ENCODE measurements at regions not wholly inside any gene's neighbourhood (a gene's known extent, or its start where the extent isn't known, plus 50 kb on each side); places are given as distances from the start of the nearest gene placed in this dataset.

DNA sequence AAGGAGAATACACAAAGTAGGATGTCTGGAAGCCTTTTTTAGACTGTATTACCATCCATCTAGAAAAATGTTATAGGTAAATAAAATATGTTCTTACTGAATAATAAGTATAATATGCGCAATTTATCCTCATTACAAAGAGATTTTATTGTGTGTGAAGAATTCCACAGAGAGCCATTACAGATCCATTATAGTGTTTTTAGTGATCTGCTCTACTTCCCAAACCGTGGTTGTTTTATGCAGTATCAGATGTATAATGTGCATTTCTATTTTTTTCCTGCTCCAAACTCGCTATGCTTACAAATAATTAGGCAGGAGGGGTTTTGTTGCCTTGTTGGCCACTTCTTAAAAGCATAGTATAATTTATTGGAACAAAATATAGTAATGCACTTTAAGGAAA is 447.8 kb downstream of the USP25 start:
- DNase-seq (ENCODE audit: low read depth in 2 of 2) = no peak

DNA sequence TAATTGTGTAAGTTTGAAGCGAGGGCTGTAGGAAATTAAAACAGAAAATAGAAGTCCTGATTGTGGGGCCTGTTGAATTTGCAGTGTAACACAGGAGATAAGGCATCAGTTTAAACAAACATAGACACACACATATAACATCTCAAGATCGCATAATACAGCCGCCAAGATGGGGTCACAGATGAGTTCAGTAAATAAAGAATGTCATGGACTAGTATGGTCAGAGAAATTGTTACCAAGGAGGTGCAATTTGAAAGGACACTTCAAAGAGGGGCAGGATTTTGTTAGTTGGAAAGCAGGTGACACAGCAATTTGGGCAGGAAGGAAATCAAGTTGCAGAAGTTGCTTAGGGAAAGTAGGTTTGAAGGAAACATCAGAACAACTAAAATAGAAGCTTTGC is 450.0 kb downstream of the USP25 start:
- no peak for DNase-seq (ENCODE audit: low read depth in 2 of 2)

DNA sequence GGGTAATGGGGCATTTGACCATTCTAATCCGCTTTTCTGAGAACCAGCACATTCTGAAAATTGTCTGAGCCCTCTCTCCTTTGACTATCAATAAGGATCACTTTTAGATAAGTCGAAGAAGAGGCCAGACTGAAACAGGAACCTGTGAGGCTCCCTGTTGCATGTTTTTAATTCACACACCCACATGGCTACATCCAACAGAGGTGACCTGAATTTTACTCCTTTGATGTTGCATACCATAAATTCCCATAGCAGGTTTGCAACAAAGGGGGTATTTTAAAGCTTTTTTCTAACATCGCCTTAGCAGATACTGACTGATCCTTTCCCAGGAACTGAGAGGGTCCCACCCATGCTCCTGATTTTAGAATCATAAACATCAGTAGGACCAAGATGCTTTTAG is 450.8 kb downstream of the USP25 start:
- no peak for DNase-seq (ENCODE audit: low read depth in 2 of 2)

DNA sequence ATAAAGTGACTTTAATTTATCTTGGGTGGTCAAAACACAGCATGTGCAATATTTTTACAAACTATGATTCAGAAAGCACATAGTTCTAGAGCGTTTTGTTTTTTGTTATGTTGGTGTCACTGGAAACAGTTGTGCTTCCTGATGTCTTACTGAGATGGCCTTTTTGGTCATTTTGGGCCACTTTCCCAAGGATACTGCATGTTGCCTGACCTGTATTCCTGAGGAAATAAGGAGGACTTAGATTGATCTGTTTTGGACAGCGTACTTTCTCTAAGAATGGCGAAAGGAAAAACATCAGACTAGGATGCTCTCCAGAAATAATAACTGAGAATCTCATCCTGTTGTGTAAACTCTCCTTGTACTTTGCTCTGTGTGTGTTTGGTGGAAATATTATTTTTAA is 451.2 kb downstream of the USP25 start:
- DNase-seq (ENCODE audit: low read depth in 2 of 2) = no peak

DNA sequence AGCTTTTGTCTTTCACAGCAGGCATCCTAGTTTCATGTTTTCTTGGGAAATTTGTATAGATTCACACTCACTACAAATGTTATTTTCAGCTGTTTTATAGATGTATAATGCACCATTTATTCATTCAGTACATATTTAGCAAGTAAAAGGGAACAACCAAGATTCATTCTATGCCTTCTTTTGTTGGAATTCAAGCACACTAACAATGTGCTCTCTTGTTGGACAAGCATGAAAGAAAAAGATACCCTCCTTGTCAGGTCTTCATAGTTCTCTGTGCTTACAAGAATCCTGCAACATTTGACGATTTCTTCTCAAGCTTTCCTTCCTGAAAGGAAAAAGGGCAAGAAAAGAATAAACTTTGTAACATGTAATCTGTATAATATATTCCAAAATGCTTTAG is 456.0 kb downstream of the USP25 start:
- no peak for DNase-seq (ENCODE audit: low read depth in 2 of 2)

DNA sequence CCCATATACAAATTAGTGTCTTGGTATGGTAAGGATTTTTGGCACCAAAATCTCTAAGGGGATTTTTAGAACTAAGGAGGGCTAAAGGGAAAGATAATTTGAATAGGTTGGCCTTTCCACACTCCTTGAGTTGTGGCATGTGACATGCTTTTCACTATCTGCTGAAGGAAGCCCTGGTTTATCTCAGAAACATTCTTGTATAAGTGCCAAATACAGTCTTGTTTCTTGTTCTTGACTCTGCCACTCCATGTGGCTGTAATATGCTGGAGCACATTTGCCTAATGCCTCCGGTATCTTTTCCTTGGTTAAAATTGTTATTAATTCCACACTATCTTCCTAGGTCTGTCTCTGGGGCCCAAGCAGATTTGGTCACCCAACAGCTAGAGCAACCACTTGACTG is 457.0 kb downstream of the USP25 start:
- DNase-seq (ENCODE audit: low read depth in 2 of 2) = no peak

DNA sequence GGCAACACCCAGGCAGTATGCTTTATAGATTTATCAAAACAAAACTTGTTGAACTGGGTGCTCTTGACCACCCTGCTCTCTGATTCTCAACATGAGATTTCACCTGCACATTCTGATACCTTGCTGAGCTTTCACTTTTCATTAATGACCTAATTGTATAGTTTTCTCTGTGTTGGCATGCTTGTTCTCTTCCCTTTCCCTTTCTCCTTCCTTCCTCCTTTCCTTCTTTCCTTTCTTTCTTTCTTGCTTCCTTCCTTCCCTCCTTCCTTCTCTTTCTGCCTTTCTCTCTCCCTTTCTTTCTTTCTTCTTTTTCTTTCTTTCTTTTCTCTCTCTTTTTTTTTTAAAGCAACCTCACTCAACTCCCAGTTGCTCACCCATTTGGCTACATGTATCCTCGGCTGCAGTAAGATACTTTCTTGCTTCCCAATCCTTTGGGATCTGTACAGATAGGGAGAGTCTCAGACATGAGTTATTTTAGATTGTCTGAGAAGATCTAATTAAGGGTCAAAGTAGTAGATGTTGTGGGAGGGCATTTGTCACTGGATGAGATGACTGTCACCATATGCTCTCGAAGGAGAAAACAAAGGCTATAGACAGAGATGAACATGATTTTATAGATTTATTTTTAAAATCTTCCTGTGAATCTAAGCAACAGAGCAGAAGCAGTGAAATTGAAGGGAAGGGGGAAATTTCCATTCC is 458.0 kb downstream of the USP25 start:
- DNase-seq (ENCODE audit: low read depth in 2 of 2) = no peak

DNA sequence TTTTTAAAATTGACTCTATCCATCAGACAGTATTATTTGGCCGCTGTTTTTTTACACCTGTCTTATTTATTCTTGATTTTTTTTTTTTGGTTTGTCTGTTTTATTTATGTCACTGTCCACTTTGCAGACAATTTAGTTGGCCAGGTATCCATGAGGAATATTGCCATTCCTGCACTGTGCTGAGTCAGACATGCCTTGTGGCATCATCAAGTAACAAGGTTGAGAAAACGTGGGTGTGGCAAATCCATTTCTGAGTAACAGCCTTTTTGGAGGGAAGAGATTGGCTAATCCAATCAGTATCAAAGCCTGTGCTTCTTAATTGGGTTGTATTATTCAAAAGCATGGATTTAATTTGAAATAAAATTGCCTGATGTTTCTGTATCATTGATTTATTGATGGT is 463.1 kb downstream of the USP25 start:
- no peak for DNase-seq (ENCODE audit: low read depth in 2 of 2)

DNA sequence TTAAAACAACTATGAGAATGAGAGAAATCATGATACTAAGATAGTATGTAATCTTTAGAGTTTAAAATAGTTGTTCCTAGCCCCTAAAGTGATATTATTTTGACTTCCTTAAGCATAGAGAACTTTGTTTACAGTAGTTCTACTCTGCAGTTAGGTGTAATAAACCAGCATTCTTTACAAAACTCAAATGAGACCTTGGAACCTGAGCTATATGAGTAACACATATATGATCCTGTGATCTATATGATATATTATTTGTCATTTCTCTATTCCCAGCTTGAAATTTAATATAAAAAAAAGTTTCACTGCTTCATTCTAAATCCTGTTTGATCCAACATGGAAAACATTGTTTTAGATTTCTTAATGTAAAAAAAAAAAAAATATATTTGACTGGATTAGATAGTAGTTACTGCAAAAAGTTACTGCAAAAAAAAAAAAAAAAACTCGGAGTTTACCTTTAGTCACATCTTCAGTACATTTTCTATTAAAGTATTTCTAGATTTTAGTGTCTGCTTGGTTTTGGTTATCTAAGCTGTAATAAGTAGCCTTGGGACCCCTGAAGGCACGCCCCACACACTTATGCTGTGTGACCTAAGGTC is 463.8 kb downstream of the USP25 start:
- no peak for DNase-seq (ENCODE audit: low read depth in 2 of 2)

DNA sequence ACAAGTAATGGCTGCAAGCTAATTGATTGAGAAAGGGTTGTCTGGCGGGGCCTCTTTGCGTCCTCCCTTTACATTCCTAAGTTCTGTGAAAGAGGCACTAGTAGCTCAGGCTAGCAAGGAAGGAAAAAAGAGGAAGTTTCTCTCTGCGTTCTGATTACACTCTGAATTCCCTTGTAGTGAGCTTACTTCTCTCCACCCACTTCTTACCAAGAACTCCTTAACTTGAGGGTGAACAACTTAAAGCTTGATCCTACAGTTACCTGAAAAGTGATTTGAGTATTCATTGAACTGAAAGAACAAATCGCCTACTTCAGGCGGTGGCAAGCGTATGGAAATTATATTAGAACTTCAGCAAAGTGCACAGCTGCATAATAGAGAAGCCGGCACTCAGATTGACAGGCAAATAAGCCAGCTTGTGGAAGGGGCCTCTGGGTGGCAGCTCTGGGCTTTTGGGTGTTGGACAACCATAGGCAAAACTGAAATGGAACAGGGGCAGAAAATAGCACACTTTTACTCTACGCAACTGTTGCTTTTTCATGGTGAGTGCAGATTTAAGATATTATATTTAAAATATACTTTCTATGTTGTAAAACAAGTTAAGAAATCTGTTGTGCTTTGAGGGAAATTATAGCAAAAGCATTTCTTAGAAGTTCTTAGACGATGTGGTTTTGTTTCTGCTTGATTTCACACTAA is 464.5 kb downstream of the USP25 start:
- DNase-seq (ENCODE audit: low read depth in 2 of 2) = peak; percentile 65 to 67

DNA sequence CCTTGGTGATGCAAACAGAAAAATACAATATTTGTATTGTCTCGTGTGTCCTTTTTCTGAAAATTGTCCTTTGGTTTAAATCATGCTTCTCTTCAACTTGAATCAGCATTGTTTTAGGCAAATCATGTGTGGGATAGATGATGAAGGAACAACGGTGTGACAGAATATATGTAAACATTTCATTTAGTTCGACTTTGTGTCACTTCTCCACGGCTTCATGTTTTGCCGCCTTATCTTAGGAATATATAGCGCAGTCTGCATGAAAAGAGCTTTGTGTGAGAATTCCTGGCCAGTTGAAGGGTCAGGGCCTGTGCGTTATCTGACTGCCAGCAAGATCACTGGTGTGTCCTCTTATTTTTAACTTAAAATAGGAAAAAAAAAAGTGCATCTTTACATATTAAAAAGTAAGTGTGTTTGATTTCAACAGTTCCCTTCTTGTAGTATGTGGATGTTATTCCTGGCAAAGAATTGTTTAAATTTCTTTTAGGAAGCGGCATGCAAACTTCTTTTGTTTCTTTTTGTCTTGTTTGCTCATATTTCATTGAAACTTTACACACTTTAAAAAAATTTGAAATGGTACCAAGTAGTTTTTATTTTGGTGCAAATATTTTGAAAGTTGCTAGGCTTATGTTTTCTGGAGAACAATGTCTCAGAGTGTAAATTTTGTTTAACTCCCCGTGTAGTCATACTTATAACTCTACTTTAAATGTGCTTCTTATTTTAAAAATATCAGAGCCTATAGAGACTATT is 465.2 kb downstream of the USP25 start:
- no peak for DNase-seq (ENCODE audit: low read depth in 2 of 2)

DNA sequence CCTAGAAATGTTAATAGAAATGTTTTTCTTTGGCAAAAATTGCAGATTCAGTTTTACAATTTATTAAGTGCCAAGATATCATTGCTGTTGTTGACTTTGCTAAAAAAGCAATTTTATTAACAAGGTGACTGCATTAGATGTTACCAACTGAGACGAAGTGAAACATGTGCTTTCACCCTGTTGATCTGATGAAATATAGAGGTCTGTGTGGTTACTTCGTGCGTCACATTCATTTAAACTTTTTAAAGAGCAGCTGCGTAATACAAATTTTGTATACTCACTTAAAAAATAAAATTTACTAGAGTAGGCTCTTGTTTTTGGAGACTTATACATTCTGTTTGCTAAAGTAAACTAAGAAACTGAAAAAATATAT is 465.7 kb downstream of the USP25 start:
- DNase-seq (ENCODE audit: low read depth in 2 of 2) = no peak

DNA sequence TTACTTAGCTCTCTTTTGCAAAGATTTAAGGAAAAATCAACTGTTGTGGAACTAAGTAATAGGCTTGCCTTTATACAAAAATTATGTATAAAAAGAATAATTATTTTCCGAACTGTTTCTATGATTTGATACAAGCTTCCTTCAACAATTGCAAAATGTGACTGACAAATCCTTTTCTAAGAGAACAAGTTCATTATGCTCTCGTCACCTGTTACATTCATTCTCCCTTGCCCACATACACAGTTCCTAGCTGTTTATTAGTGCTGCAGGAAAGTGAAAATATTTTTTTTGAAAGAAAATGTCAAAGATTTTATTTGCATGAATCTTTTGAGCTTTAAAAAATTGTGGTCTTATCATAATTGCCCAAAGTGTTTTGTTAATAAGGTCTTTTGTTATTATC is 466.2 kb downstream of the USP25 start:
- DNase-seq (ENCODE audit: low read depth in 2 of 2) = no peak

DNA sequence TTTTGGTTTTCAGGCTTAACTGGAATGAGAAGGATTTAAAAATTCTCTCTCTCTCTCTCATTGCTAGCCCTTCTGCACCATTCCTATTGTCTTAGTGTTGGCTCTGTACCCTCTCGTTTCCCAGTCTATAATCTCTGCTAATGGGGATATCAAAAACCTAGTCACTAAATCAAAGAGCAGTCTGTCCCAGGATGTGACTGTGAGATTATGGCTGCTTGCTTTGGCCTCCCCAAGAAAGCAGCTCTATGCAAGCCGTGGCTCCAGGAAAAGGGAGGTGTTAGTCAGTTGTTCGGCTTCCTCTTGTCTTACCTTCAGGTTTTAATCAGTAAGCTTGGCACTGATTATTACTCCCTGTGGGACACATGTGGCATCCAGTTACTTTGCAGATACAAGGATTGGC is 468.8 kb downstream of the USP25 start:
- no peak for DNase-seq (ENCODE audit: low read depth in 2 of 2)

DNA sequence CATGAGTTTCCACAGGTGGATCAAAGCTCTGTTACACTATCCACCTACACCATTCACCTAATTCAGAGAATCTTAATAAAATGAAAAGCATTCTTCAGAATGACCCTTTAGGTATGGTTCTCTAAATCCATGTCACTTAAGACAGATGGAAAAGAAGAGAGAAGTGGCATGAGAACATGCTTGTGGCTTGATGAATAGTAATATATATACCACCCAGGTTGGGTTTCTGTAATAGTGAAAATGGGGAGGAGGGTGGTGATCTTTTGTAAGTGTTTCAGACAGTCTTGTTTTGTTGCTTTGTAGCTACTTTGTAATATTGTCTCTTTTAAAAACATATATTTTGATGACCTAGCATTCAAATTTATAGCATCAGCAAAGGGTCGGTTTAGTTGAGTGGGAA is 469.8 kb downstream of the USP25 start:
- DNase-seq (ENCODE audit: low read depth in 2 of 2) = no peak

DNA sequence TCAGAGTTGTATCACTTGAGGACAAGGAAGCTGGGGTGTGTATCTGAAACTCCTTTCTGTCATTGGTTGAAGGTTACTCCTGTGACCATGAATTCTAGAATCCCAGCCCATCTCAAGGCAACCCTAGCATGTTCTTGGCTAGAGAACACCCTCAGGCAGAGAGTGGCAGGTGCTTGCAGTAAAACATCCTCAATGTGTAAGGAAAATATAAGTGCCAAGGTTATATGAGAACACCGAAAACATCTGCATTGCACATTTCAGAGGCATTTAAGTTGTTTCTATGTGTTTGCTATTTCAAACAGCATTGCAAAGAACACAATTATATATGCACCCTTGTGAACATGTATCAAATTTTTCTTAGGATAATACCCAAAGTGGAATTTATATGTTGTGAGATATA is 471.9 kb downstream of the USP25 start:
- DNase-seq (ENCODE audit: low read depth in 2 of 2) = no peak

DNA sequence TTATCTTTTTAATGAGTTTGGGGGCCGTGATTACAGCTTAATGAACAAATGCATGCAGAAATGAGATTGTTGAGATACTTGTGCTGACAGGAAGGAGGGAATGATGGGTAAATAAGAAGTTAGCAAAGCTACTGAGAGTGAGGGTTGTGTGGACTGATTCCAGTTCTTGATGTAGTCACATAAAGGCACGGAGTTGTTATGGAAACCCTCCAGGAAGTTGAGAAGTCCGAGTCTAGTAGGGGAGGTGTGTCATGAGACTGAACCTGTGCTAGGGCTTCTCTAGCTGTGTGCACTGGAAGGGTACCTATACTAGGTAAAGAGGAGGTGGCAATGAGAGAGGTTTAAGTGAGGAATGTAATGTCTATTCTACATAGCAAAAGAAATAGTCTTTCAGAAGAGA is 475.7 kb downstream of the USP25 start:
- no peak for DNase-seq (ENCODE audit: low read depth in 2 of 2)

DNA sequence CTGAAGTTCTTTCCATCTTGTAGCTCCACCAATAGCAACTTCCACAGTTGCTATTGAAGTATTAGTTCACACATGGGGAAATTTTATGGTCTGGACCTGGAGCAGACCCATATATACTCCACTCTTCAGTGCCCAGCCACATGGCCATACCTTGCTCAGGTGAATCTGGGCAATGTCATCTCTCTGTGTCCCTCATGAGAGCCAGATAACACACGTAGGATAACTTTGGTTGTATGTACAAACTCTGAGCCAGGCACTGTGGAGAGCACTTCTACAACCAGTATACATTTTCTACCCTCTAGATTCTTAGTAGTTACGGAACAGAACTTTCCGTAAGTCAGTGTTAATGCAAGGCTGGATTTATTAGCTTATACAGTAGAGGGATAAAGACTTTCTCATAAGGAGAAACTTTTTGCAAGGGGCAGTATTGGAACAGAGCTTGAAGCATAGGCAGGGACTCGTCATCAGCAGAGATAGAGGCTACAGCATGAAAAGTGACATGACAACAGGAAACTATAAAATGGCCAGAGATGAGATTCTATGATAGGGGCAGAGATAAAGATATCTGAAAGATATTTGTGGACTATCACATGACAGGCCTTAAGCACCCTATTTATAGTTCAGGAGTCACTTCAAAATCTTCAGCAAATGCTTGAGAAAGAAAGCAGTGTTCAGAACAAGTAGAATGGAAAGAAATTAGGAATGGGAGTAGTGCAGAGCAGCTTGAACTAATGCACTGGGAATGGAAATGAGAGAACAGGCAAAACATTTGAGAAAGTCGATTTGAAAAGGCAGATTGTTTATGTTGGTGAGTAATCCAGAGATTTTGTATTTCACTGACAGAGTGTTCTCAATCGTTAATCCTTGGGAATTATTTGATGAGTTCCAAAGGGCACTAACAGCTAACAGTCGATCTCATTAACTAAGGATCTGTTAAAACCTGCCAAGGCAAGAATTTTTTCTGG is 481.8 kb downstream of the USP25 start:
- no peak for DNase-seq (ENCODE audit: low read depth in 2 of 2)

DNA sequence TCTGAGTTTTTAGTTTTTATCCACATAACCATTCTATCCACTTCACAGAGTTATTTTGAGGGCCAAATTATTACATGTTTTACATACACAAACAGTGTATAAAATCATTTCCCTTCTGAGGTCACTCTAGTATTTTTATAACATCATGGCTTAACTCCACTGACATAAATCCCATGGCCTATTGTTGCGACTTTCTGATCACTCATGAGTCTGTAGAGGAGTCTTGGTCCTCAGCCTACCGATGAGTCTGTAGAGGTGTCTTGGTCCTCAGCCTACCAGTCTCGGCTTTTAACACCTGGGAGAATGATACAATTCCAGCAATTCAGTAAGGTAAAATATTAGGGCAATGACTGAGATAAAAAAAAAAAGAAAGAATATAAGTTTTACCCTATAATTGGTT is 483.7 kb downstream of the USP25 start:
- no peak for DNase-seq (ENCODE audit: low read depth in 2 of 2)

DNA sequence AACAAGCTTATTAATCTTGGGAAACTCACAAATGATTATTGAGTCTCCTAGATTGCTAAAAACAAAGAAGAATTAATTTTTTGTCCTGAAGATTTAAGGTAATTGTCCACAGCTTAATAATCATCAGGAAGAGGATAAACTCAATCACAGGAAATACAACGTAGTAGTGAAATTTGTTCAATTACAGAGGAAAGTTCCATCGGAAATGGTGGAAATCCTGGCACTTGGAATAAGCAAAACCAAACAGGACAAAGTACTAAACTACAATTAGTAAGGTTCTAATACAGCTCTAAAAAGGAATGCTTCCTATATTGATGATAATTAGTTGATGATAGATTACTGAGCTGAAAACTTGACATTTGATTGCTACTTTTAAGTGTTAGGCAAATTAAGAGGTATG is 485.4 kb downstream of the USP25 start:
- DNase-seq (ENCODE audit: low read depth in 2 of 2) = no peak

DNA sequence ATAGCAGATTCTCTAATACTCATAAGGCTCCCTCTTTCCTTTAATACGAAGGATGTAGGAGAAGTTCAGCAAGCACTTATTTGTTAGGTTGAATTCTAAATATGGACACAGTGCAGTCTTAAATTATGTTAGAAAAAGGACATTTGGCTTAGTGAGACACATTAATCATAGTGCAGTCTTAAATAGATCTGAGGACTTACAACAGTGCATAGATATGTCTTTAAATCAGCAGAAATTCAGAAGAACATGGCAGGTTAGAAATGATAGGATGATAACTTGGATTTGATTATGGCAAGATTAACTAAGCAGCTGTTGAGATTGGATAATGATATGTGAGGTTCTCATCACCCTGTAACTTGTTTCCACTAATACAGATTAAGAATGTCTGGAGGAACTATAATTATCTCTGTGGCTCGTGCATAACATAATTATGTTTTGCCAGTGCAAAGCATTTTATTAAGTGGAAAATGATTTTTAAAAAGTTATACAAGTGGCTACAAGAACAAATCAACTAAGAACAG is 485.9 kb downstream of the USP25 start:
- no peak for DNase-seq (ENCODE audit: low read depth in 2 of 2)

Data from fibroblast of skin of left quadriceps (primary cell).